Liver (tissue), 3 donors: ENCODE measurements at regions not wholly inside any gene's neighbourhood (a gene's known extent, or its start where the extent isn't known, plus 50 kb on each side); places are given as distances from the start of the nearest gene placed in this dataset.

Source experiments
- CTCF ChIP-seq: fragments of 150-350 bp; IDR thresholded peaks from 2 replicates; pipeline ENCODE4 v1.5.1; 2017; ENCODE audit warnings: improper control_type of control experiment, low read depth, low read length; ENCODE audit not compliant: missing input control
- EGR1 ChIP-seq, 2 donors: IDR thresholded peaks; 2 replicates each; pipeline ENCODE4 v1.6.1; 2016 to 2018; ENCODE audit warnings: antibody characterized with exemption in 2 of 2, low read depth in 2 of 2
- JUND ChIP-seq, 2 donors: IDR thresholded peaks; 2 replicates each; pipeline ENCODE4 v1.6.1; 2016; ENCODE audit warnings: antibody characterized with exemption in 2 of 2
- MAX ChIP-seq: IDR thresholded peaks from 2 replicates; pipeline ENCODE4 v1.6.1; 2016; ENCODE audit warnings: antibody characterized with exemption
- RAD21 ChIP-seq, 2 donors: IDR thresholded peaks; 2 replicates each; pipeline ENCODE4 v1.6.1; 2016; ENCODE audit warnings: antibody characterized with exemption in 2 of 2, mild to moderate bottlenecking in 2 of 2
- REST ChIP-seq: IDR thresholded peaks from 2 replicates; pipeline ENCODE4 v1.6.1; 2016; ENCODE audit warnings: antibody characterized with exemption, mild to moderate bottlenecking
- RXRA ChIP-seq, 2 donors: IDR thresholded peaks; 2 replicates each; pipeline ENCODE4 v1.6.1; 2017 to 2018; ENCODE audit warnings: antibody characterized with exemption in 2 of 2, mild to moderate bottlenecking in 1 of 2
- SP1 ChIP-seq: IDR thresholded peaks from 2 replicates; pipeline ENCODE4 v1.6.1; 2018; ENCODE audit warnings: antibody characterized with exemption, mild to moderate bottlenecking
- TAF1 ChIP-seq: conservative IDR thresholded peaks from 2 replicates; pipeline ENCODE4 v1.6.1; 2016; ENCODE audit warnings: antibody characterized with exemption, mild to moderate bottlenecking
- YY1 ChIP-seq: IDR thresholded peaks from 2 replicates; pipeline ENCODE4 v1.6.1; 2016; ENCODE audit warnings: antibody characterized with exemption, mild to moderate bottlenecking
- ZBTB33 ChIP-seq: IDR thresholded peaks from 2 replicates; pipeline ENCODE4 v1.6.1; 2016; ENCODE audit warnings: antibody characterized with exemption
- donor health status: healthy.
- donor health status: healthy.

GRCh38 chr18:77974329-77974728, 724.7 kb downstream of the GALR1 start:
- TF ChIP-seq TAF1 (no peak), CTCF (no peak), EGR1 (IDR thresholded peaks at IDR 0.05; ENCODE audit: low read depth in 2 of 2) (no peak), MAX (no peak), RXRA (IDR thresholded peaks at IDR 0.05) (no peak), REST (no peak), RAD21 (IDR thresholded peaks at IDR 0.05) (no peak), YY1 (no peak), SP1 (no peak), ZBTB33 (no peak), JUND (IDR thresholded peaks at IDR 0.05) (no peak)
